Caco-2 (cell line): ENCODE measurements at regions not wholly inside any gene's neighbourhood (a gene's known extent, or its start where the extent isn't known, plus 50 kb on each side); places are given as distances from the start of the nearest gene placed in this dataset.

Experiments
- BruUV-seq: library from RNA; stranded (reverse); fragments of 400-500 nt; replicated peaks from 2 replicates; lab custom pipeline; 2021; lab: Mats Ljungman, UMichigan
- CTCF ChIA-PET: fragments of 300-600 bp; sonication (Branson Sonifier 250); formaldehyde crosslinking; loops from one replicate; lab custom pipeline; 2022; ENCODE audit warnings: antibody characterized with exemption; lab: Charles Lee
- POLR2A ChIA-PET: fragments of 300-600 bp; sonication (Branson Sonifier 250); formaldehyde crosslinking; loops from one replicate; lab custom pipeline; 2022; ENCODE audit warnings: antibody characterized with exemption; lab: Charles Lee
- DNase-seq, 2 experiments: peaks; one replicate each; pipeline versions ENCODE4 v3.0.0 to v3.0.0-alpha.2; 2020 to 2022
- H3K27me3 ChIP-seq: replicated peaks from 2 replicates; pipeline ENCODE4 v1.6.0; 2011; ENCODE audit warnings: low read length; ENCODE audit not compliant: control insufficient read depth, insufficient read depth
- H3K36me3 ChIP-seq: 2 replicates; pipeline ENCODE4 v1.5.1; 2011; ENCODE audit warnings: low read length; ENCODE audit not compliant: control insufficient read depth, insufficient read depth
- H3K4me1 ChIP-seq: fragments of 250-450 bp; sonication (Bioruptor Pico); 2 replicates; pipeline ENCODE4 v1.5.1; 2020; ENCODE audit warnings: mild to moderate bottlenecking
- H3K4me3 ChIP-seq: 2 replicates; pipeline ENCODE4 v1.5.1; 2011; ENCODE audit warnings: low read depth, mild to moderate bottlenecking, control low read depth, low read length
- H3K9me3 ChIP-seq: fragments of 250-450 bp; sonication (Bioruptor Pico); 2 replicates; pipeline ENCODE4 v1.5.1; 2020; ENCODE audit warnings: mild to moderate bottlenecking, moderate library complexity
- H3K27ac Mint-ChIP-seq: one replicate; pipeline ENCODE4 v1.8.0; 2022; ENCODE audit warnings: mixed read lengths; ENCODE audit not compliant: unreplicated experiment
- H3K27me3 Mint-ChIP-seq: one replicate; pipeline ENCODE4 v1.8.0; 2022; ENCODE audit warnings: mixed read lengths; ENCODE audit not compliant: insufficient read depth, unreplicated experiment
- H3K36me3 Mint-ChIP-seq: one replicate; pipeline ENCODE4 v1.8.0; 2022; ENCODE audit warnings: mild to moderate bottlenecking, mixed read lengths; ENCODE audit not compliant: insufficient read depth, unreplicated experiment
- H3K4me1 Mint-ChIP-seq: one replicate; pipeline ENCODE4 v1.8.0; 2022; ENCODE audit warnings: low read depth, mixed read lengths; ENCODE audit not compliant: unreplicated experiment
- H3K4me3 Mint-ChIP-seq: one replicate; pipeline ENCODE4 v1.8.0; 2022; ENCODE audit warnings: mild to moderate bottlenecking, moderate library complexity, mixed read lengths; ENCODE audit not compliant: unreplicated experiment
- H3K9me3 Mint-ChIP-seq: one replicate; pipeline ENCODE4 v1.8.0; 2022; ENCODE audit warnings: mixed read lengths; ENCODE audit not compliant: unreplicated experiment
- intact Hi-C: fragments of 100-400 bp; cut with micrococcal nuclease; formaldehyde crosslinking; loops from one replicate; pipeline ENCODE4 v1.10.0; 2022; ENCODE audit not compliant: unreplicated experiment
- TF ChIP-seq, protein P1 (sequence below), 2 experiments: fragments of 200-600 bp in 1 of 2; IDR thresholded peaks; 1 replicate in 1 of 2; 2 replicates in 1 of 2; pipeline versions ENCODE4 v1.5.1 to v1.8.0; 2011 to 2022; ENCODE audit warnings: antibody characterized with exemption in 1 of 2, control low read depth in 1 of 2, inconsistent platforms in 1 of 2, low read depth in 1 of 2, low read length in 1 of 2, mild to moderate bottlenecking in 1 of 2, moderate library complexity in 1 of 2; ENCODE audit not compliant: insufficient read depth in 1 of 2, severe bottlenecking in 1 of 2, unreplicated experiment in 1 of 2

DNA sequence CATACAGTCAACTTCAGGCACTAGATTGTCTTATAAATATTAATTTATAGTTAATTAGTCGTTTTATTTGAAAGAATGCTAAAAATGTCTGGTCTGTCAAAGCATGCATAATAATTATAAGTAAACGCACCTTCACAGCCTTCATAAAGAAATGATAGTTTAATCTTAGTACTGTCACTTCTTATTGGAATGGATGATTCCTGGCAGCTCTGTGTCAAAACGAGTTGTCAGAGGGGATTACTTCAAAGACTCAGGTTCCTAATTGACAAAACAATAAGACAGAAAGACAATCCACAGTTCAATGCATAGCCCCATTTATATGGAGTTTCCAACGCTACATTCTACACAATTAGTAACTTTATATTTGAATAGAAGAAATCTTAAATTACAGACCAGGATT is 461.3 kb upstream of the TECRL start:
- TF ChIP-seq, protein P1, sequence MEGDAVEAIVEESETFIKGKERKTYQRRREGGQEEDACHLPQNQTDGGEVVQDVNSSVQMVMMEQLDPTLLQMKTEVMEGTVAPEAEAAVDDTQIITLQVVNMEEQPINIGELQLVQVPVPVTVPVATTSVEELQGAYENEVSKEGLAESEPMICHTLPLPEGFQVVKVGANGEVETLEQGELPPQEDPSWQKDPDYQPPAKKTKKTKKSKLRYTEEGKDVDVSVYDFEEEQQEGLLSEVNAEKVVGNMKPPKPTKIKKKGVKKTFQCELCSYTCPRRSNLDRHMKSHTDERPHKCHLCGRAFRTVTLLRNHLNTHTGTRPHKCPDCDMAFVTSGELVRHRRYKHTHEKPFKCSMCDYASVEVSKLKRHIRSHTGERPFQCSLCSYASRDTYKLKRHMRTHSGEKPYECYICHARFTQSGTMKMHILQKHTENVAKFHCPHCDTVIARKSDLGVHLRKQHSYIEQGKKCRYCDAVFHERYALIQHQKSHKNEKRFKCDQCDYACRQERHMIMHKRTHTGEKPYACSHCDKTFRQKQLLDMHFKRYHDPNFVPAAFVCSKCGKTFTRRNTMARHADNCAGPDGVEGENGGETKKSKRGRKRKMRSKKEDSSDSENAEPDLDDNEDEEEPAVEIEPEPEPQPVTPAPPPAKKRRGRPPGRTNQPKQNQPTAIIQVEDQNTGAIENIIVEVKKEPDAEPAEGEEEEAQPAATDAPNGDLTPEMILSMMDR (IDR thresholded peaks at IDR 0.05; ENCODE audit: insufficient read depth in 1 of 2, low read depth in 1 of 2, low read length in 1 of 2, severe bottlenecking in 1 of 2, unreplicated experiment in 1 of 2): no peak
- Histone ChIP-seq H3K36me3 (no peaks in the 10 kb centered on the region), H3K4me1 (no peaks in the 10 kb centered on the region), H3K4me3 (no peak overlapping the region), H3K27me3 (no peaks in the 10 kb centered on the region), H3K9me3 (0 out of 2 replicates have a peak, but pooled peaks cover 3% of the 10 kb centered on the region)
- H3K9me3 Mint-ChIP-seq: peaks cover 7% of the 10 kb centered on the region
- intact Hi-C loops: no loop called here
- CTCF ChIA-PET: no interaction called here
- H3K36me3 Mint-ChIP-seq: no peaks in the 10 kb centered on the region
- no peak for DNase-seq
- H3K4me3 Mint-ChIP-seq: no peak overlapping the region
- BruUV-seq: no TSS peak
- POLR2A ChIA-PET: no interaction called here
- no peaks in the 10 kb centered on the region for H3K27me3 Mint-ChIP-seq
- H3K4me1 Mint-ChIP-seq: no peaks in the 10 kb centered on the region
- no peak overlapping the region for H3K27ac Mint-ChIP-seq

DNA sequence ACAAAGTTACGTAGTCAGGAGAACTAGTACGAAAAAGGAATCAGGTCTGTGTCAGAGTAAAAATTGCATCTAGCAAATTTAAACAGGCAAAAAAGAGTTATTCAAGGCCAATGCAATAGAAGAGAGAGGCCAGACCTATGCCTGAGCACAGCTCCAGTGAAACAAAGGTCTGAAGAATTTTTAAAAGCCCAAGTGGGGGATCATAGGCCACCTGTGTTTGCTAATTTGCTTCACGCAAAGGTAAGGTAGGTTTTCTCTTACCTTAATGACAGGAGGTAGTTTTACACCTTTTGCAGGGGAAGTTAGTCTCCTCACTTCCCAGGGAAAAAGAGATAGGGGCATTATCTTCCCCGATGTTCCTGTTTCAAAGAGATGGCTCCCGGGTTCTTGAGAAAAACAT is 448.6 kb upstream of the TECRL start:
- intact Hi-C loops: no loop called here
- H3K4me1 ChIP-seq: no peaks in the 10 kb centered on the region
- no peak overlapping the region for H3K27ac Mint-ChIP-seq
- no TSS peak for BruUV-seq
- H3K36me3 ChIP-seq: no peaks in the 10 kb centered on the region
- no peaks in the 10 kb centered on the region for H3K4me1 Mint-ChIP-seq
- H3K4me3 ChIP-seq: no peak overlapping the region
- no peaks in the 10 kb centered on the region for H3K9me3 Mint-ChIP-seq
- no peaks in the 10 kb centered on the region for H3K36me3 Mint-ChIP-seq
- no peaks in the 10 kb centered on the region for H3K27me3 ChIP-seq
- ChIA-PET POLR2A (no interaction called here), CTCF (no interaction called here)
- H3K9me3 ChIP-seq: no peaks in the 10 kb centered on the region
- DNase-seq: no peak
- H3K27me3 Mint-ChIP-seq: no peaks in the 10 kb centered on the region
- TF ChIP-seq, protein P1 (IDR thresholded peaks at IDR 0.05; ENCODE audit: insufficient read depth in 1 of 2, low read depth in 1 of 2, low read length in 1 of 2, severe bottlenecking in 1 of 2, unreplicated experiment in 1 of 2): no peak
- H3K4me3 Mint-ChIP-seq: no peak overlapping the region

DNA sequence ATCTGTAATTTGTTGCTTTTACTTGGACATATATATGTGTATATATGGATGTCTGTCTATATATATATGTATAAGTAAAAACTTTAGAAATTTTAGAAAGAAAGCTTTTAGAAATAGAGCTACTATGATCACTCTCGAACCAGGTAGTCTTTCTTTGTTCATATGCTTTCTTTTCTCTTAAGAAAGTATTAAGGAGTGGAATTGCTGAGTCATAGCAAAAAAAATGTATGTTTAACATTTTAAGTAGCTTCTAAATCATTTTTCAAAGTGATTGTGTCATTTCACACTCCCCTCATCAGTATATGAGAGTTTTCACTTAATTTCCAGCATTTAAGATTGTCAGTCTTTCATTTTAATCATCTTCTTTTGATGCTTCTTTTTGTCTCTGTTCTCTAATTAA is 447.9 kb upstream of the TECRL start:
- no peak for DNase-seq
- Mint-ChIP-seq H3K27me3 (no peaks in the 10 kb centered on the region), H3K9me3 (no peaks in the 10 kb centered on the region), H3K27ac (no peak overlapping the region), H3K36me3 (no peaks in the 10 kb centered on the region), H3K4me1 (no peaks in the 10 kb centered on the region), H3K4me3 (no peak overlapping the region)
- no peaks in the 10 kb centered on the region for H3K27me3 ChIP-seq
- POLR2A ChIA-PET: no interaction called here
- H3K9me3 ChIP-seq: no peaks in the 10 kb centered on the region
- H3K36me3 ChIP-seq: no peaks in the 10 kb centered on the region
- no peak overlapping the region for H3K4me3 ChIP-seq
- BruUV-seq: no TSS peak
- no peaks in the 10 kb centered on the region for H3K4me1 ChIP-seq
- intact Hi-C loops: no loop called here
- CTCF ChIA-PET: no interaction called here
- TF ChIP-seq, protein P1 (IDR thresholded peaks at IDR 0.05; ENCODE audit: insufficient read depth in 1 of 2, low read depth in 1 of 2, low read length in 1 of 2, severe bottlenecking in 1 of 2, unreplicated experiment in 1 of 2): no peak
